Midbrain (tissue), 1 donor: ENCODE measurements at regions not wholly inside any gene's neighbourhood (a gene's known extent, or its start where the extent isn't known, plus 50 kb on each side); places are given as distances from the start of the nearest gene placed in this dataset.

Source experiments
- DNase-seq: peaks from one replicate; lab custom pipeline; 2025; lab: John Stamatoyannopoulos, UW

DNA sequence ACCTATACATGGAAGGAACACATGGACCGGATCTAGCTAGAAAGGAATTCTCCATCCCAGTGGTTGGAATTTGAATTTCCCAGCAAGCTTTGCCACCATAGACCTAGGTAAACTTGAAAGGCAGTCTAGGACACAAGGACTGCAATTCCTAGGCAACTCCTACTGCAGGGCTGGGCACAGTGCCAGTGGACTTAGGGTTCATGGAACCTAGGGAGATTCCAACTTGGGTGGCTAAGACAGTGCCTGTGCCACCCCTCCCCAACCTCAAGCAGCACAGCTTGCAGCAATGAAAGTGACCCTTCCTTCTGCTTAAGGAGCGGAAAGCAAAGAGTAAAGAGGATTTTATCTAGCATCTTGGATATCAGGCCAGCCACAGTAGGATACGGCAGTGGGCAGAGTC lies 663.3 kb downstream of the ELAVL2 start:
- no peak for DNase-seq

GRCh38 chr9:23171479-23171878 lies 654.6 kb downstream of the ELAVL2 start:
- no peak for DNase-seq

- DNase-seq = no peak
These were observed 653.8 kb downstream of the ELAVL2 start for GRCh38 chr9:23172206-23172605.

DNA sequence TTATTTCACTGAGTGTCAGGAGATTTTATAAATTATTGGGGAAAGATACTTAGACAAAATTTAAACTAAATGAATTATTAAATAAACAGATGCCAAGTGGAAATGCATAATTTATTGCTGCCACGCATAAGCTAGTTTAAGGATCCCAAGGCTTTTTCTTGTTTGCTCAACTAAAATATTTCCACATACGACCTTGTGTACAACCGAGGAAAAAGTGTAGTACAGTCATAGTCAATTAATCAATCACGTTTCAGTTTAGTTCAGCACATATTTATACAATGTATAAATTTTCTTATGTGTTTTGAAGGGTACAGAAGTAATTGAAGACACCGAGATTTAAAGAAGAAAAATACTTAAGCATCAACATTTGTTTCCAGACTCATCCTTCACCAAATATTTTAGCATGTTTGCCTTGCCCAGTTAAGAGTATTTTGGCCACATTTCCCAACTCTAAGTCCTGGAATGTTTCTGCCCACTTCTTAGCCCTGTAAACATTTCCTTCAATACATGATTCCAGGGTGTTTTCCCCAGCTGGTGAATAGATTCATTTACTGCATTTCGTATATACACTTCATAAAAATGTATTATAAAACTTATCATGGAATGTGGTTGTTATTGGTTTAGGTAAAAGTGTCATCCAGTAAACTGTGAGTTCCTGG lies 652.9 kb downstream of the ELAVL2 start:
- no peak for DNase-seq

DNA sequence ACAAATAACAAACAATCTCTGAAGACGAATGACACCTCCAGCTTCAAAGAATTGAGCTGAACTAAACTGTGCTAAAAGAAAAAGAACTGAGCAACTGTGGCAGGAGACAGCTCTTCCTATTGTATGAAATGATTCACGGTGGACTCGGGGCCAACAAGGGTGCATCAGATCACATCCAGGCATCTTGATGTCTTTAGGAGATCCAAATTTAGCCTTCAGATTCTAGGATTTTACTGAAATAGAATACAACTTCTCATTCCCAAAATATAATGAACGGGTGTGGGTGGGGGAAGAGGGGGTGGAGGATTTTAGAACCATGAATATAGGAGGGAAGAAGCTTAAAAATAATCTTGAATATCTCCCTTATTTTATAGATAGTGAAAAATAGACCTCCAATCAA lies 631.8 kb downstream of the ELAVL2 start:
- DNase-seq = no peak

DNA sequence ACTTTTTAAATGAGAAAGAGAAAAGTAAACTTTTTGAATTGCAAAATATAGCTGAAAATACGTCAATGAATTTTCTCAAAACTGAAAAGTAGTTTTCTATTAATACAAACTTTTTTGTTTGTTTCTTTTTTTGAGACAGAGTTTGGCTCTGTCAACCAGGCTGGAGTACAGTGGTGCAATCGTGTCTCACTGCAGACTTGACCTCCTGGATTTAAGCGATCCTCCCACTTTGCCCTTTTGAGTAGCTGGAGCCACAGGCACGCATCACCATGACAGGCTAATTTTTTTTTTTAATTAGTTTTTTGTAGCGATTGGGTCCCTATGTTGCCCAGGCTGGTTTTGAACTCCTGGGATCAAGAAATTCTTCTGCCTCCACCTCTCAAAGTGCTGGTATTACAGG lies 610.4 kb downstream of the ELAVL2 start:
- DNase-seq = no peak

DNA sequence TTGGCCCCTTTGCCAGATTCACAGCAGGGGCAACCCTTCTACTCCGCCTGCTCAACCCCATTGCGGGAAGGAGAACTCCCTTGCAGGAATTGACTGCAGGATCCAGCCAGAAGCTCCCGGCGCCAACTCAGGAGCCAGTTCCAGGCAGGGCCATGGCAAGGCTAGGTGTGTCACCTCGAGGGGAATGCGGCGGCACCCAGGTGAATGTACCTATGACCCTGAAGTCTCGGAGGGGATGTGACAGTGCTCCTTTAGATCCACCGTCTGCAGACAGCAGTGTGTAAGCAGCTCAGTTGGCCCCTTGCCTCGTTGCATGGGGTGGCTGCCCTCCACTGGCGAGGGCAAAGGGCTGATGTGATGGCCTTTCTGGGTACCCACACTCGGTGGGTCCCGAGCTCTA lies 606.6 kb downstream of the ELAVL2 start:
- no peak for DNase-seq

GRCh38 chr9:23220171-23220570 lies 605.9 kb downstream of the ELAVL2 start:
- no peak for DNase-seq

GRCh38 chr9:23220957-23221356 lies 605.1 kb downstream of the ELAVL2 start:
- no peak for DNase-seq

DNA sequence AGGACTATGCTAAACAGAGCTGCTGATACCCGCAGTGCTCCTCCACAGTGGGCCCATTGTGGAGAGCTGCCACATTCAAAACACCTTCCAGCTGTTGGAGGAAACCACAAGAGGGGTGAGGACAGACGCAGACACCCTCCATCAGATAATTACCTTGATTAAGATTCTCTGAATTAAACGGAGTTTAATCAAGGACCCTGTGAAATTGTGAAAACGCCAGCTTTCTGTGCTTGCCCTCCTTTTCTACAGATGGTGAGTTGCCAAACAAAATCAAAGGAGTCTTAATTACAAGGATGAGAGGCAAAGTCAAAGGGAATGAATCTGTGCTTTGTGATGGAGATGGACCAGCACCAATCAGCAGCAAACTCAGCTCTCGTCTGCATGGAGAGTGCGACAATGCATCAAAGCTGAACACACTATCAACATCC lies 596.1 kb downstream of the ELAVL2 start:
- no peak for DNase-seq

DNA sequence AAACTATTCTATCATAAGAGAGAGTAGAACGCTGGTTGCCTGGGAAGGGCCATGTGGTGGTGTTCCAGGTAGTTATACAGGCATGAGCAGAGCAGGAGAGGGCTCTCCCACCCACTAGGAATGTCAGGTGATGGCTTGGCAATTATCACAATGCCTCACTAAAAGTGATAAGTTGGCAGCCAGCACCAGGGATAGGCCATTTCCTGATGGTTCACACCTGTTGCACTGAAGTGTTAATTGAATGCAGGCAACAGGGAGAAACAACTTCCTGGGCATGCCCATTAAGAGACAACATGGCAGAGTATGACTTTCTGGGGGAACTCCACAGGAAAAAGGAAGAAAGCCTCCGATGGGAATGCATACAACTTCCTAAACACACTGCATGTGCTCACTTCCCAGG lies 593.2 kb downstream of the ELAVL2 start:
- DNase-seq = no peak

DNA sequence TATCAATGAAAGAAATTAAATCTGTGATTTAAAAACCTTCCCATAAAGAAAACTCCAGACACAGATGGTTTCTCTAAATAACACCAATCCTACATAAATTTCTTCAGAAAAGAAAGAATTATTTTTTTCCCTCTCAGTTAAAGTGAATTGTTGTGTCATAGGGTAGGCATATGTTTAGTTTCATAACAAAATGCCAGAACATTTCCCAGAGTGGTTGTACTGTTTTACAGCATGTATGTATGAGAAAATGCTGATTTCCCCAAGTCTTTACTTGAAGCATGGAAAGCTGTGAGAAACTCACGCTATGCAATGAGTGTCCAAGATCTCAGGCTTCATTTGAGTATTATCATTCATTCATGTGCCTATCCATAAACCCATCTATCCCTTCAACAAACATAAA lies 582.5 kb downstream of the ELAVL2 start:
- DNase-seq = no peak

DNA sequence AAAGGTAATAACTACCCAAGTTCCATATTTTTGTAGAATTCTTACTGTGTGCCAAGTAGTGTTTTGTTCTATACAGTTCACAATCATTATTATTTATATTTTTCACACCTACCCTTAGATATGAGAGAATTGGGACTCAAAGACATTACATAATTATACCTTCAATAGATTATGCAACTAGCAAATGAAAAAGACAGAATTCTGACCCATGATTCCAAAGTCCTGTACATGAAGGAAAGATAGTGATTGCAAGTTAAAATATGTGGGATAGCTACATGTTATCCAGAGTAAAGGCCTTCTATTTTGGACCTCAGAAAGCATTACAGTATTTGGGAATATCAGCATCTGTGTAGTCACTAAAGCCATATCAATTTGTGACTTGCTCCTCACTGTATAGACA lies 581.0 kb downstream of the ELAVL2 start:
- DNase-seq = no peak

GRCh38 chr9:23254404-23255184 lies 571.4 kb downstream of the ELAVL2 start:
- no peak for DNase-seq

DNA sequence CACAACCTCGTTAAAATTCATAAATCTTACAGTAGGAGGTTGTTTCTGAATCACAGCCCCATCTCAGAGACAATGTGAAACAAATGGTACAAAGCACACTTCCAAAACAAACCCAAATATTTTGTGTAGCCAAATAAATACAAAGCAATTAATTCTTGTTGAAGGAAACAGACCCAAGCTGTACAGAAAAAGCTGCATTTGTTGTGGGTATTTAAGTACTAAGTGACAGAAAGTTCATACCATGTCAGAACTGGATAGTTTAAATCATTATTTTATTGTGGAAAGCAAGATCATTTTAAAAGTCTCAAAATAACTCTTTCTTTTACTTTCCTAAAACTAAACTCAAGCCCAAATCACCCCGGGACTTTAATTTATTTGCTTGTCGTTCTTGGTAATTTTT lies 570.7 kb downstream of the ELAVL2 start:
- no peak for DNase-seq

GRCh38 chr9:23258569-23258968 lies 567.5 kb downstream of the ELAVL2 start:
- DNase-seq = no peak

DNA sequence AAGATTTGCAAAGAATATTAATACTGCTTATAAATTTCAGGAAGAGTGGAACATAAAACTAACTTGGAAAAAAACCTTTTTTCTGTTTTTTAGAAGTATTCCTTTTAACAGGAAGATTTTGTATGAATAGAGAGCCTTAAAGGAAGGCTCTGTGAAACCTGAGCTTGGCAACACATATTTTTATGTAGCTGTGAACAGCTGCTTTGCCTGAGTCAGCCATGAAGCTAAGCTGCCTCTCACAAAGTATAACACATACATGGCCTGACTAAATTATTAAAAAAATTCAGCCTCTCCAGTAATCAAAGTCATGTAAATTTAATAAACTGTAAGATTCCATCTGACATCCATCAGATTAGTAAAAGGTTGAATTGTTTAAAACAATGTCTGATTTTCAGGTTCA lies 547.5 kb downstream of the ELAVL2 start:
- DNase-seq = no peak

- DNase-seq = no peak
These were observed 538.6 kb downstream of the ELAVL2 start for GRCh38 chr9:23287390-23287789.

- no peak for DNase-seq
These were observed 537.5 kb downstream of the ELAVL2 start for GRCh38 chr9:23288545-23288944.

- no peak for DNase-seq
These were observed 535.1 kb downstream of the ELAVL2 start for GRCh38 chr9:23290973-23291372.

- no peak for DNase-seq
These were observed 523.8 kb downstream of the ELAVL2 start for GRCh38 chr9:23302281-23302680.

DNA sequence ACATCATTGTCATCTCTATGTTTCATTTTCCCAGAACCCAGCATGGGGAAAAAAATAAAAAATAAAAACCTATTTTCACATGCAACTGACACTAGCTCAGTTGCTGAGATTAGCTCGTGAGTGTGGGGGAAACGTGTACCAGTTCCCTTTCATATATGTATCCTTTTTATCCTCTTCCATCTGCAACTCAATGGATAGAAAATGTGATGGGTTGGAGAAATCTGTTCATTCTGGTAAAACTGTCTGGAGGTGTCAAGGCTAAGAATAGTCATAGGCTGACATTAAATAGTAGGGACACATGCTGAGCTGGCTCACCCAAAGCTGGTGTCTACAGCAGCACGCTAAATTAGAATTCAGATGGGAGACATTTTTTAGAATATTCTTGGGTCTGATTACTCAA lies 519.3 kb downstream of the ELAVL2 start:
- DNase-seq = no peak

- no peak for DNase-seq
These were observed 518.1 kb downstream of the ELAVL2 start for GRCh38 chr9:23307731-23308513.
